ENCODE measurements at regions not wholly inside any gene's neighbourhood (a gene's known extent, or its start where the extent isn't known, plus 50 kb on each side); places are given as distances from the start of the nearest gene placed in this dataset.
"Not testable (repeated sequence)": the region's sequence is repeated elsewhere in the genome, so short reads cannot be mapped to it uniquely, and the experiment has no call there.

DNA sequence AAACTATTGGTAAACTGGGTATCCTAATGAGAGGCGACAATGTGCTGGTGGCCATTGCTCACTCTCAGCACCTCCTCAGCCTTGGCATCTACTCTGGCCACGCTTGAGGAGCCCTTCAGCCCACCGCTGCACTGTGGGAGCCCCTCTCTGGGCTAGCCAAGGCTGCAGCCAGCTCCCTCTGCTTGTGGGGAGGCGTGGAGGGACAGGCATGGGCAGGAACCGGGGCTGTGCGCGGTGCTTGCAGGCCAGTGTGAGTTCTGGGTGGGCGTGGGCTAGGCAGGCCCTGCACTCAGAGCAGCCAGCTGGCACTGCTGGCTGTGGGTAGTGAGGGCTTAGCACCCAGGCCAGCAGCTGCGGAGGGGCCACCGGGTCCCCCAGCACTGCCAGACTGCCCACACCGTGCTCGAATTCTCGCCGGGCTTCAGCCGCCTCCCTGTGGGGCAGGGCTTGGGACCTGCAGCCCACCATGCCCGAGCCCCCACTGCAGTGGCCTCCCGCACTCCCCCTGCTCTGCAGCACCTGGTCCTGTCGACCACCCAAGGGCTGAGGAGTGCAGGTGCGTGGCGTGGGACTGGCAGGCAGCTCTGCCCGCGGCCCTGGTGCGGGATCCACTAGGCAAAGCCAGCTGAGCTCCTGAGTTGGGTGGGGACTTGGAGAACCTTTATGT lies 575.9 kb upstream of the ANO3 start:
- no peak for DNase-seq (ENCODE audit: low read depth in 2 of 2)

DNA sequence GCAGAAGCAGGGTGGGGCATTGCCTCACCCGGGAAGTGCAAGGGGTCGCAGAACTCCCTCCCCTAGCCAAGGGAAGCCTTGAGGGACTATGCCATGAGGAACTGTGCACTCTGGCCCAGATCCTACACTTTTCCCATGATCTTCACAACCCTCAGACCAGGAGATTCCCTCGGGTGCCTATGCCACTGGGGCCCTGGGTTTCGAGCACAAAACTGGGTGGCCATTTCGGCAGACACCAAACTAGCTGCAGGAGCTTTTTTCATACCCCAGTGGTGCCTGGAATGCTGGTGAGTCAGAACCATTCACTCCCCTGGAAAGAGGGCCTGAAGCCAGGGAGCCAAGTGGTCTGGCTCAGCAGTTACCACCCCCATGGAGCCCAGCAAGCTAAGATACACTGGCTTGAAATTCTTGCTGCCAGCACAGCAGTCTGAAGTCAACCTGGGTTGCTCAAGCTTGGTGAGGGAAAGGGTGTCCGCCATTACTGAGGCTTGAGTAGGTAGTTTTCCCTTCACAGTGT lies 573.7 kb upstream of the ANO3 start:
- no peak for DNase-seq (ENCODE audit: low read depth in 2 of 2)

DNA sequence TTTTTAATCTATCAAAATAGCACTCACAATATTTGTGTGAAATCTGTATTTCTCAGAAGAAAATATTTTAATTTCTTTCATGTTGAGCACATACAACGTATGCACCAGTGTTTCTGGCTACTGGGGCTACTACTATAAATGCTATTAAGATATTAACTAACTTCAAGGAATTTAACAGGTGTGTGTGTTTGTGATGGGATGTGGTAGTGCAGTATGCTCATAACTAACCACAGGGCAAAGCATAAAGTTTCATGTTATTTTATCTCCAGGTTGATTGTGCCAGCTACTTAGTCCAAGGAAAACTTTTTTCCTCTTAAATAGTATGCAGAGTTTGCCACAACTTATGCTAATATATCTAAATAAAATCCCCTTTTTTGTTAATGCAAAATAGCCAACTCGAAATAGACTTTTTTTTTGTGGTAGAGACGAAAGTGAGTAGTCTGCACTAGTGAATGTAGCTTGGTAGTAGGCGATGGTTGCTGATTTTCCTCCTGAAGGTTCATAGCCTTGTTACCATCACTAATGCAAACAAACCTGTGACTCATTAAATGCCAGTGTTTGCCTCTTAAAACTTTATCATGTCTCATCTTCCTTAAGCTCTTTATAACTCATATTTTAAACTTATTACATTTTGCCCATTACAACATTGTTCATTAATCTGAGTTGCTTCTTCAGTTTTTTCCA lies 565.5 kb upstream of the ANO3 start:
- no peak for DNase-seq (ENCODE audit: low read depth in 2 of 2)

DNA sequence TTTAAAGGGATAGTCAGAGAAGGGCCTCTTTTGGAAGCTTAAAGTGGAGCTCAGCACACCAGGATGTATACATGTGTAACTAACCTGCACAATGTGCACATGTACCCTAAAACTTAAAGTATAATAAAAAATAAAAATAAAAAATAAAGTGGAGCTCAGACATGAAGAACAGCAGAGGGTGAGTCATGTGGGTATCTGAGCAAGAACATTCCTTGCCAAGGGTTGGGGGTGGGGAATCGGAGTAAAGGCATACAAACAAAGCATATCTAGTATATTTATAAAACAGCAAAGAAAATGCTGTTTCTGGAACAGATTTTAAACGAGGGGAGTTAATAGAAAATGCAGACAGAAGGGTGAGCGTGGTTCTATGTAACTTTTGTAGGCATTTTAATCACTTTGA lies 562.6 kb upstream of the ANO3 start:
- no peak for DNase-seq (ENCODE audit: low read depth in 2 of 2)

DNA sequence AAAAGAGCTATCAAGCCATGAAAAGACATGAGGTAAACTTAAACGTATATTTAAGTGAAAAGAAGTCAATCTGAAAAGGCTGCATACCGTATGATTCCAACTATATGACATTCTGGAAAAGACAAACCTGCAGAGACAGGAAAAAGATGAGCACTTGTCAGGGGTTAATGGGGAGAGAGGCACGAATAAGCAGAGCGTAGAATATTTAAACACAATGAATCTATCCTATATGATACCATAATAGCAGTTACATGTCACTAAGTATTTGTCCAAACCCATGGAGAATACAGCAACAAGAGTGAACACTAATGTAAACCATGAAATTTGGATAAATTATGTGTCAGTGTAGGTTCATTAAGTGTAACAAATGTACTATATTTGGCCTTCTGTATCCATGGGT lies 560.3 kb upstream of the ANO3 start:
- no peak for DNase-seq (ENCODE audit: low read depth in 2 of 2)

DNA sequence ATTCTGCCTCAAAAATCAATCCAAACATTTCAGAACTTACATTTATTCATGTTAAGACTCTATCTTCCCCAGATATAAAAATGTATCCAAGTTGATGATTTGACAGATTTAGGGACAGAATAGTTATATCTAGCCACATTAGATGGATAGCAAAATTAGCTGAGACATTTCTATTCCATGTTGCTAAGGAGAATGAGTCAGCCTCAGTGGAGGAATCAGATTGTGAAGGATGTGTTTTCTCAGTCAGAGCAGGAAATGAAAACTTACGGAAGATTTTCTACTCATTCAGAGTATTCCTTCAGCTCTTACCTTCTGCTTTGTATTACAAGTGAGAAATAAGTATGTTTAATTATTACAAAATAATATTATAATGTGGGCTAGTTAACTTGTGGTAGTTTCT lies 556.3 kb upstream of the ANO3 start:
- DNase-seq (ENCODE audit: low read depth in 2 of 2): no peak

DNA sequence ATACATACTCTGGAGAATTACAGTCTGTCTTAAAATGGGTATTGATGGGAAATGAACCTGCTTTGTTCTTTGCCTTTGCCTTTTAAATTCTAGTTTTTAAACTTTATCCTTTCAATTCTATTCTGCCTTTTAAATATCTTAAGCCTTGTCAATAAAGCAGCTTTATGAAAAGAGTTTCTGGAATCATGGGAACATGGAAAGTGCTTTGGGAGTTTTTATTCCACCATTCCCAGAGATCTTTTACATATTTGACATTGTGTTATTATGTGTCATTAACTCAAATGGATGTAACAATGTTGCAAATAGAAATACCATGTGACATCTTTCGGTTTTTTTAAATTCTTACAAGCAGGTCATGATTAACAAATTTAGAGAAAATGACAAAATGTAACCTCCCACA lies 555.7 kb upstream of the ANO3 start:
- DNase-seq (ENCODE audit: low read depth in 2 of 2): no peak

DNA sequence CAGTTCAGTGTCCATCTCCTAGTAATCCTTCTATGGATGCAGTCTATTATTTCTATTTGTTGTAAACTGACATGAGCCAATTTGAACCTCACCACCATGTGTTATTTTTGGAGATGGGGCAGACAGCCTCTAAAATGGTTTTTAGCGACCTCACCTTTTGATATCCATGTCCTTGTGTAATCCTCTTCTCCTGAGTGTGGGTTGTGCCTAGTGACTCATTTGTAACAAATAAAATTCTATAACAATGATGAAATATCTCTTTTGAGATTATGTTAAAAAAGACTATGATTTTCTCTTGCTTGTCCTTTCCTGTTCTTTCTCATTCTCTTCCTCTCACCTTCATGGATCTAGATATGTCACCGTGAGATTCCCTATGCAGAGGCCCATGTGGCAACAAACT lies 554.6 kb upstream of the ANO3 start:
- no peak for DNase-seq (ENCODE audit: low read depth in 2 of 2)

DNA sequence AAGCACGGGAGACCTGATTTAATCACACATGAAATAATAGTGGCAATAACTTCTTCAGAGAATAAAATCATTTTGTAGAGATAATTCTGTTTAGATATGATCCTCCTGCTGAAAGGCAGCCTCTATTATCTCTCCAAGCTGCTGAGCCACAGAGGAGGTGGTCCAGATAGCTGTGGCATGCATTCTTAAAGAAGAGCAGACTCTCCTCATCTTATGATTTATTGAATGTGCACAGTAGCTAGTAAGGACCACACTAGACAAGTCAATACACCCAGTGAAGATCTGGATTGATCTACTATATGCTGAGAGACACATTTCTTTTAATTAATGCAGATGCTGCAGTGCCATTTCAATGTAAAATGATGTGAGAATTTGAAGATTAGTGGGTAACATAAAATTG lies 552.9 kb upstream of the ANO3 start:
- no peak for DNase-seq (ENCODE audit: low read depth in 2 of 2)

DNA sequence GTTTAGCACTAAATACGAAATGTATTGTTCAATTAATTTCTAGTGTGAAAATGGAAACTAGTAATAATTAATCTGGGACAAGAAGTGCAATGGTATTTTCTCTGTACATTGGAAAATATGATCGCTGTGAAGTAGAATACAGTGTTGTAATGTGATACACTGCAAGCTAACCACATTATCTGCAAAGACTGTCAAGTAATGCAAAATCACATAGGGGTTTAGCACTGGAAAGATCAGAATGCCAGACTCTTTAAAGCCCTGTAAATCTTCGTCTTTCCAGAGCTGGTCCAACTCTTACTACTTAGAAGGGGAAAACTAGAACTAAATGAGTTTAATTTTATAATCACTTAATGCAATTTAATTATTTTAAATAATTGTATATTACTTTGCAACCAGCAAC lies 544.5 kb upstream of the ANO3 start:
- DNase-seq (ENCODE audit: low read depth in 2 of 2): no peak

DNA sequence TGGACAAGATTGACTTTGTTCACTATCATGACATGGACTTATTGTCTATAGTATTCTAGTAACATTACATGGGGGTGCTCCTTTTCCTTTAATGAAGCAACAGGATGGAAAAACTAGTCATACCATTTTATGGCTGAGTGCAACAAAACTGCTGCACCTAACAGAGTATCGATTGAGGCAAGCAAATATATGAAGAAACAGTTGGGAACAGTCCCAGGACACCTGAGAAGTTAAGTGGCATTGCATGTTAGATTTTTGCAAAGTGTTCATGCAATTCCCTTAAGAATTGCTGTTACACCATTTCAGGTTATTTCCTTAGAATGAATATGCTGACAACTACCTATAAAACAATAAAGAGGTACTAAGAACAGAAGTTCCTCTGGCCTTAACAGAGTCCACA lies 541.5 kb upstream of the ANO3 start:
- DNase-seq (ENCODE audit: low read depth in 2 of 2): no peak

DNA sequence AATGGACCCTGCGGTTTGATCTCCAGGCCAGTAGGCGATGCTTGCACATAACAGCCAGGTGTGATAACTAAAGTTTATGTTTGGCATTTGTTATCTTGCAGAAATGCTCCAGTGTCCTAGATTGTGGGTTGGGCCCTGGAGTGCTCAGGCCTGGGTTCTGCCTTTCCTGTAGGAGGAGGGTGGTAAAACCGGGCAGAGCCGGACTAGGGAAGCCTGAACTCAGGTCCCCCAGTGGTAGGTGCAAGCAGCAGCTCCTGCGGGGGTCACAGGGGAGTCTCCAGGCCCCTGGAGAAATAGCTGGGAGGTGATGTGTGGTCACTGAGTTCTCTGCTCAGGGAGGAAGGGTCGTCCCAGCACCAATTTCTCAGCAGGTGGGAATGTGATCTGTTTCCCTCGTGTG lies 538.3 kb upstream of the ANO3 start:
- no peak for DNase-seq (ENCODE audit: low read depth in 2 of 2)

DNA sequence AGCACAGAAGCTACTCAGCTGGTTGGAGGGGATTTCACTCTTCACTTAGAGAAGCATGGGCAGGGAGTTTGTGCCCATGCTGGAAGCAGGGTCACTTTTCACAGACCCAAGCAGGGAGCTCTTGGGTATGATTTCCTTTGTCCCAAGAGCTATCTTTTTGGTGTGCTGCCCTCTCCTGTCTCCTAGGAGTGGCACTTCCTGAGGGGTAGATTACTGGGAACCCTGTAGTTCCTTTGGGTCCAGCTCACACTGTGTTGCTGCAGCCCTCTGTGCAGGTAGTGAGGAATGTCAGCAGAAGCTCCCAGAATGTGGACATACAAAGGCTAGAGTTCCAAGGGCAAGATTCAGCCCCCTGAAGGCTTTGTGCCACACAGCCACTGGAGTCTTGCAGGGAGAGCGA lies 537.1 kb upstream of the ANO3 start:
- no peak for DNase-seq (ENCODE audit: low read depth in 2 of 2)

DNA sequence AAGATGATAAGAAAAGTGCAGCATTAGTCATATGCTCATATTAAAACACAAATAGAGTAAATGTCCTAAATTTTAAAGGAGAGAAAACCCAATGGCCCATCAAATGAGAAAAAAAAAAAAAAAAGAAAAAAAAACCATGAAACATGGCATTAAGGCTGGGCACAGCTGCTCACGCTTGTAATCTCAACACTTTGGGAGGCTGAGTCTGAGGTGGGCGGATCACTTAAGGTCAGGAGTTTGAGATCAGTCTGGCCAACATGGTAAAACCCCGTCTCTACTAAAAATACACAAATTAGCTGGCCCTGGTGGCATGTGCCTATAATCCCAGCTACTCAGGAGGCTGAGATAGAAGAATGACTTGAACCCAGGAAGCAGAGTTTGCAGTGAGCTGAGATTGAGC lies 515.5 kb upstream of the ANO3 start:
- no peak for DNase-seq (ENCODE audit: low read depth in 2 of 2)

DNA sequence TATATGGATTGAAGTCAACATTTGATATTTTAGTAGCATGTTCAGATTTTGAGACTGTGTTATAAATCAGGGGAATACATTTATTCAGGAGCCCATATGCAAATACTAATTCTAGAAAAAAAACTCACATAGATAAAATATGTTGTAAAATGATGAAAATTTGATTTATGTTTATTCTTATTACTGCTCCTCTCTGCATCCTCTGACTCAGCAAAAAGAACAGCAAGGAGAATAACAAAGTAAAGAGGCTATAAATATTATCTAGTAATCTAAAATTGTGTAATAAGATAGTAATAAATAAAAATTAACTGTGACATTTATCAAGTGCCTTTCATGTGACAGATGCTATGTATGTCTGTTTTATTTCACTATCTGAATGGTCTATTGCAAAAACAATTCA lies 507.2 kb upstream of the ANO3 start:
- DNase-seq (ENCODE audit: low read depth in 2 of 2): no peak

DNA sequence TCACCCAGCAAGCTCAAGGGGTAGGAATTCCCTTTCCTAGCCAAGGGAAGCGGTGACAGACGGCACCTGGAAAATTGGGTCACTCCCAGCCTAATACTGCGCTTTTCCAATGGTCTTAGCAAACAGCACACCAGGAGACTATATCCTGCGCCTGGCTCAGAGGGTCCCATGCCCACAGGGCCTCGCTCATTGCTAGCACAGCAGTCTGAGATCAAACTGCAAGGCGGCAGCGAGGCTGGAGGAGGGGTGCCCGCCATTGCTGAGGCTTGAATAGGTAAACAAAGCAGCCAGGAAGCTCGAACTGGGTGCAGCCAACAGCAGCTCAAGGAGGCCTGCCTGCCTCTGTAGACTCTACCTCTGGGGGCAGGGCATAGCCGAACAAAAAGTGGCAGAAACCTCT lies 500.4 kb upstream of the ANO3 start:
- DNase-seq (ENCODE audit: low read depth in 2 of 2): not testable (repeated sequence)

DNA sequence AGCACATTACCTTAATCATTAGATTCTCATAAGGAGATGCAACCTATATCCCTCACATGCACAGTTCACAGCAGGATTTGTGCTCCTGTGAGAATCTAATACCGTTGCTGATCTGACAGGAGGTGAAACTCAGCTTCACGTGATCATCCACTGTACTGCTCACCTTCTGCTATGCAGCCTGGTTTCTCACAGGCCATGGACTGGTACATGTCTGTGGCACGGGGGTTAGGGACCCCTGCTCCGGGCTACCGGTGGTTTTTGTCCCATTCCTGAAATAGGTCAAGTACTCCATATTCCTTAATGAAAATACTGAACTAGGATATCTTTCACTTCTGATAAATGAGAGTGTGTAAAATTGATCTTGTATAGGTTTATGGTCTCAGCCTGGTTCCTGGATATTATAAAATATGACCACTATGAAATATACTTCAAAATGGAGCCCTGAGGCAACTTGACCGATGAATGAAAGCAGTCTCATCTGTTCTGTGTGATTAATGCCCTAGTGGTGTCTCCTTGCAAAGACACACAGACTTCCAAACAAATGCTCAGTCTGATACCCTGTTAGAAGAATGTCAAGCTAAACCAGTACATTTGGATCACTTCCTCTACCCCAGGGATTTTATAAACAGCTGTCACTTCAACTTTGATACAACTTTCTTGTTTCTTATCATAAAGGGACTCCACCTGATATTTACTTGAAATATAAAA lies 492.9 kb upstream of the ANO3 start:
- no peak for DNase-seq (ENCODE audit: low read depth in 2 of 2)

DNA sequence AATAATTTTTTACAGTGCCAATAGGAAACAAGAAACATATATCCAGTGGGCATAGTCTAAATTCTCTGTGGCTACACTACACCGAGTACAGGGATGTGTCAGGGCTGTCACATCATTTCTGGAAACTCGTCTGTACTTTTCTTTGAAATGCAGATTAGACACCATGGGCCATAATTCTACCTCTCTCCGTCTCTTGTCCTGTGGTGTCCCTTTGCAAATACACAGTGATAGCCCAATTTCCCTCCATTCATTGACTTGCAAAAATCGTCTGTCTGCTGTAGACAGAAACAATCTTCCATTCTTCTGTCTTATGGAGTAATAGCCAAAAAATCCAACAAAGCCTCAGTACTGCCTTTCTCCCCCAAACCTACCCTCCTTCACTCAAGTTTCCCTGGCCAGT lies 487.1 kb upstream of the ANO3 start:
- no peak for DNase-seq (ENCODE audit: low read depth in 2 of 2)

DNA sequence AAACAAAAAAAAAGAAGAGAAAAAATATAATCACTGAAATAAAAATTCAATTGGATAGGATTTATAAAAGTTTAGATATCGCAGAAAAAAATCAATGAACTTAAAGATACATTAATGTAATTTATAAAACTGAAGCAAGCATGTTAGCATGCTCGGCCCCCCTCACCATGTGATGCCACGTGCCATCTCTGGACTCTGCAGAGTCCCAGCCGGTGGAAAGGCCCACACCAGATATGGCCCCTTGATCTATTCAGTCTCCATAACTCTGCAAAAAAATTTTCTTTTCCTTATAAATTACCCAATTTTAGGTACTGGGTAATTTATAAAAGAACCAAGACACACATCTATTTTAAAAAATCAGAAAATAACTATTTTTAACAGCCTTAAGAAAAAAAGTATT lies 476.0 kb upstream of the ANO3 start:
- DNase-seq (ENCODE audit: low read depth in 2 of 2): no peak

DNA sequence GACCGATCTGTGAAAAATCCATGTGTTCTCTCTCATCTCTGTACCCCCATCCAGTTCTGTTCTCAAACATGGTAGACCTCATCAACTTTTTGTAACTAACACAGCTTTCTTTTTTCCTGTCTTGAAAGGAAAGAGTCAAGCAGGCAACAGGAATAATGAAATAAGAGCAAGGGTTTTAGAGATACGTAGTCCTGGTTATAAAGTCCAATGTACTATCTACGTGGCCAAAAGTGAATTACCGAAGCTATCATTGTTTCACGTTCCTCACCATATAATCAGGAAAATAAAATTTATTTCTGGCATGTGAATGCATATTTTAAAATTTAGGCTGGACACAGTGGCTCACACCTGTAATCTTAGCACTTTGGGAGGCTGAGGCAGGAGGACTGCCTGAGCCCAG lies 472.2 kb upstream of the ANO3 start:
- DNase-seq (ENCODE audit: low read depth in 2 of 2): no peak

DNA sequence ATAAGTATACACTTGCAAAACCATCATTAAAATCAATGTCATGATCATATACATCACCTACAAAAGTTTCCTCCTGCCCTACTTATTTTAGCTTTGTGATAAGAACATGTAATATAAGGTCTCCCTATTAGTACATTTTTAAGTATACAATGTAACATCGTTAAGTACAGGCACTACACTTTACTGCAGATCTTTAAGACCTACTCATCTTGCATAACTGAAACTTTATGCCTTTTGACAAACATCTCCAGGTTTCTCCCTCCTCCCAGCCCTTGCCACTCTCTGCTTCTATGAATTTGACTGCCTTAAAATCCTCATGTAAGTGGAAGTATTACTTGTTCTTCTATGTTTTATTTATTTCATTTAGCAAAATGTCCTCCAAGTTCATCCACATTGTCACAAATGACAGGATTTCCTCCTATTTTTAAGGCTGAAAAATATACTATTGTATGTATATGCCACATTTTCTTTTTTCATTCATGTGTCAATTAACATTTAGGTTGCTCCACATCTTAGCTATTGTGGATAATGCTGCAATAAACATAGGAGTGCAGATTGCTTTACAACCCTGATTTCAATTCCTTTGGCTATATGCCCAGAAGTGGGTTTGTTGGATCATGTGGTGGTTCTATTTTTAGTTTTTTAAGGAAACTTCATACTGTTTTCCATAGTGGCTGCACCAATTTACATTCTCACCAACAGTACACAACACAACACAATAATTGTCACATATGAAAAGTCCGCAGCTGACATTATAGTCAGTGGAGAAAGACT lies 471.1 kb upstream of the ANO3 start:
- DNase-seq (ENCODE audit: low read depth in 2 of 2): no peak

DNA sequence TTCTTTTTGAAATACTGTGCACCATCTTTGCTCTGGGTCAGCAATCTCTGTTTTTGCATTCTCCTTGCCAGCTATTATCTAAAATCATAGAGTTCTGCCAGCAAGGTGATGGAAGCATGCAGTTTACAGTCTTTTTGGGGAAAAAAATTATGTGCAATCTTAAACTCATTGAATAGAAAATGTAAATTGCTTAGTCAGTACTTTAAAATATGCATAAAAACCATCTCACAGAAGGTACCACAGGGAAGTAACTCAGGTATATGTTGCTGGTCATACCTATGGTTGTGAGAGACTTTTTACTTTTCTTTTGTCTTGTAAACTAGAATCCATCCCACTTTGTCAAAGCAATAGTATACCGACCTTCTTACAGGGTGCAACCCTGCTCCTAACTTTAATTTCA lies 469.8 kb upstream of the ANO3 start:
- DNase-seq (ENCODE audit: low read depth in 2 of 2): no peak

Data from stimulated activated CD8-positive, alpha-beta memory T cell treated with anti-CD3 and anti-CD28 coated beads, Interleukin-7, amount 100 ng/mL, for 4 hours (primary cell).